Psoas muscle (tissue), 7 donors: ENCODE measurements at regions not wholly inside any gene's neighbourhood (a gene's known extent, or its start where the extent isn't known, plus 50 kb on each side); places are given as distances from the start of the nearest gene placed in this dataset.
A peak's percentile ranks its signal among the peaks of the same experiment; 100 is the strongest.

Experiments used
- ATAC-seq, 4 donors: fragments of 200-7000 bp; cut with Tn5 transposase; one replicate each; pipeline ENCODE4 v1.9.1; 2020; ENCODE audit warnings: moderate library complexity in 3 of 4, mild to moderate bottlenecking in 2 of 4
- DNase-seq, 2 donors: peaks; one replicate each; pipeline ENCODE4 v3.0.0-alpha.2; 2020
- H3K27ac ChIP-seq: fragments of 200-600 bp; one replicate; pipeline ENCODE4 v1.8.0; 2022
- H3K27me3 ChIP-seq, 3 donors: fragments of 200-600 bp in 1 of 3; one replicate each; pipeline versions ENCODE4 v1.6.1 to v1.8.0; 2013 to 2022; ENCODE audit warnings: low read length in 2 of 3, mild to moderate bottlenecking in 2 of 3, moderate library complexity in 1 of 3; ENCODE audit not compliant: insufficient read depth in 3 of 3
- H3K36me3 ChIP-seq, 2 donors: fragments of 200-600 bp in 1 of 2; one replicate each; pipeline versions ENCODE4 v1.6.1 to v1.8.0; 2013 to 2022; ENCODE audit warnings: low read depth in 1 of 2, mild to moderate bottlenecking in 1 of 2, moderate library complexity in 1 of 2; ENCODE audit not compliant: insufficient read depth in 1 of 2
- H3K4me1 ChIP-seq: fragments of 200-600 bp; one replicate; pipeline ENCODE4 v1.8.0; 2022
- H3K4me3 ChIP-seq: fragments of 200-600 bp; one replicate; pipeline ENCODE4 v1.8.0; 2022; ENCODE audit warnings: mild to moderate bottlenecking
- H3K9me3 ChIP-seq: fragments of 200-600 bp; one replicate; pipeline ENCODE4 v1.8.0; 2022
- CTCF ChIP-seq: fragments of 200-600 bp; IDR thresholded peaks from one replicate; pipeline ENCODE4 v1.8.0; 2022; ENCODE audit warnings: antibody characterized with exemption
- WGBS, 3 donors: extraction: QIAGEN DNeasy Blood & Tissue Kit; methylation state at CpG; one replicate each; pipeline versions ENCODE4 v1.1.6 to v1.1.7; 2013; 5-methylcytosine and 5-hydroxymethylcytosine counted together
- intact Hi-C, 2 donors: fragments of 100-400 bp; cut with DNase I; formaldehyde crosslinking; loops; one replicate each; pipeline versions ENCODE4 v1.11.0 to v1.14.2; 2022
- donor health status: healthy with polysubstance abuse.
- donor health status: DM: no; HTN: no; CAD: no; lungs with moderate emphysema.
- donor health status: Bipolar disorder and iron deficiency.
- donor health status: healthy.
- donor health status: DM: yes; HTN: yes; CAD: no.
- donor health status: DM: no; HTN: no; CAD: no.
- donor health status: DM: yes; HTN: yes; CAD: no.

- Histone ChIP-seq H3K4me1 (no peaks in the 10 kb centered on the region), H3K27ac (no peak overlapping the region), H3K27me3 (no peaks in the 10 kb centered on the region), H3K36me3 (no peaks in the 10 kb centered on the region), H3K4me3 (no peak overlapping the region), H3K9me3 (no peaks in the 10 kb centered on the region)
- DNase-seq (no peak), ATAC-seq (no peak)
- 70 to 74% (median 73%) methylated on average over 1 of the region's 1 CpG for WGBS, 3 donors
- intact Hi-C loops = no loop called here
- no peak for TF ChIP-seq CTCF
These were observed 122.1 kb upstream of the TMEM108 start for GRCh38 chr3:132916096-132916495.

DNA sequence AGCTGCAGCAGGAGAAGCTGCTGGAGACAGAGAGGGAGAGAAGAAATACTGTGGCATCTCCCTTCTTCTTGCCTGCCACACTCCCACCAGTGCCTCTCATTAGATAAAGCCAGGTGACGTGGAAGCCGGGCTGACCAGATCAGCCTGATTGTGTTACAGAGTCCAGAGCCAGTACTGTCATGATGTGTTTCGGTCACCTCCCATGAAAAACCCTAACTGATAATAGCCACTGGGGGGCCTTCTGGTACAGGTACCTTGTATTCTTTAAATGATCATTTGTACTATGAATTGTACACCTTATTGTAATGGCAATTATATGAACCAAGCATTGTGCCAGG lies 125.8 kb upstream of the TMEM108 start:
- H3K9me3 ChIP-seq = no peaks in the 10 kb centered on the region
- no peak overlapping the region for H3K4me3 ChIP-seq
- WGBS, 3 donors = 85 to 96% (median 95%) methylated on average over 3 of the region's 3 CpGs
- no peak for ATAC-seq
- intact Hi-C loops = no loop called here
- no peak for TF ChIP-seq CTCF
- no peaks in the 10 kb centered on the region for H3K27me3 ChIP-seq
- no peak overlapping the region for H3K27ac ChIP-seq
- no peak for DNase-seq
- H3K4me1 ChIP-seq = no peaks in the 10 kb centered on the region
- no peaks in the 10 kb centered on the region for H3K36me3 ChIP-seq

GRCh38 chr3:132911741-132912415 lies 126.3 kb upstream of the TMEM108 start:
- 49 to 77% (median 66%) methylated on average over 4 of the region's 4 CpGs for WGBS, 3 donors
- ATAC-seq = peak in 1 of 4 donors; percentile 29

DNA sequence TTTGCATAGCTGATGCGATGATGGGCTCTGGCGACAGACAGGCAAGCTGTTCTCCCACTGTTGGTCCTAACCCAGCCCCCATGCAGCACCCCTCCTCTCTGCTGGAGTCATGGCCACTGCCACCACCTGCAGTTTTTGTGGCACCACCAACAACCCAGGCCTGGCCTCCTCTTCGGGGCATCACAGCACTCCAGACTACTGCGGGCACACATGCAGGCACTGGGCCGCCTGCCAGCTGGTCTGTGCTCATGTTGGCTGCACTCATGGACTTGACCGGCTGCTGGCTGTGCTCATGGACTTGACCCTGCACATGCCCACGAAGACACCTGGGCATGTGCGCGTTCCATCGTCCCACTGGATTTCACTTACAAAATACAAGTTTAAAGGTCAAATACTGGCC lies 130.9 kb upstream of the TMEM108 start:
- ATAC-seq (no peak), DNase-seq (peak in 1 of 2 donors; percentile 18)
- no peaks in the 10 kb centered on the region for H3K9me3 ChIP-seq
- no peak overlapping the region for H3K4me3 ChIP-seq
- no peaks in the 10 kb centered on the region for H3K36me3 ChIP-seq
- 66 to 90% (median 73%) methylated on average over 10 of the region's 10 CpGs for WGBS, 3 donors
- TF ChIP-seq CTCF = no peak
- no peaks in the 10 kb centered on the region for H3K4me1 ChIP-seq
- no peaks in the 10 kb centered on the region for H3K27me3 ChIP-seq
- intact Hi-C loops = no loop called here
- H3K27ac ChIP-seq = no peak overlapping the region

More at GRCh38 chr3:132911741-132912415, 126.3 kb upstream of the TMEM108 start:
- TF ChIP-seq CTCF = no peak
- intact Hi-C loops = no loop called here
- no peak overlapping the region for H3K27ac ChIP-seq
- DNase-seq = no peak
- no peaks in the 10 kb centered on the region for H3K27me3 ChIP-seq
- no peaks in the 10 kb centered on the region for H3K9me3 ChIP-seq
- no peaks in the 10 kb centered on the region for H3K36me3 ChIP-seq
- no peak overlapping the region for H3K4me3 ChIP-seq
- H3K4me1 ChIP-seq = no peaks in the 10 kb centered on the region

GRCh38 chr3:132900481-132900880 lies 137.7 kb upstream of the TMEM108 start:
- Histone ChIP-seq H3K9me3 (no peaks in the 10 kb centered on the region), H3K4me3 (no peak overlapping the region), H3K27me3 (no peaks in the 10 kb centered on the region), H3K4me1 (no peaks in the 10 kb centered on the region), H3K36me3 (no peaks in the 10 kb centered on the region), H3K27ac (no peak overlapping the region)
- no peak for DNase-seq
- intact Hi-C loops = no loop called here
- TF ChIP-seq CTCF = no peak
- ATAC-seq = no peak
